ENCODE measurements at regions not wholly inside any gene's neighbourhood (a gene's known extent, or its start where the extent isn't known, plus 50 kb on each side); places are given as distances from the start of the nearest gene placed in this dataset.

- TF ChIP-seq, protein P1, sequence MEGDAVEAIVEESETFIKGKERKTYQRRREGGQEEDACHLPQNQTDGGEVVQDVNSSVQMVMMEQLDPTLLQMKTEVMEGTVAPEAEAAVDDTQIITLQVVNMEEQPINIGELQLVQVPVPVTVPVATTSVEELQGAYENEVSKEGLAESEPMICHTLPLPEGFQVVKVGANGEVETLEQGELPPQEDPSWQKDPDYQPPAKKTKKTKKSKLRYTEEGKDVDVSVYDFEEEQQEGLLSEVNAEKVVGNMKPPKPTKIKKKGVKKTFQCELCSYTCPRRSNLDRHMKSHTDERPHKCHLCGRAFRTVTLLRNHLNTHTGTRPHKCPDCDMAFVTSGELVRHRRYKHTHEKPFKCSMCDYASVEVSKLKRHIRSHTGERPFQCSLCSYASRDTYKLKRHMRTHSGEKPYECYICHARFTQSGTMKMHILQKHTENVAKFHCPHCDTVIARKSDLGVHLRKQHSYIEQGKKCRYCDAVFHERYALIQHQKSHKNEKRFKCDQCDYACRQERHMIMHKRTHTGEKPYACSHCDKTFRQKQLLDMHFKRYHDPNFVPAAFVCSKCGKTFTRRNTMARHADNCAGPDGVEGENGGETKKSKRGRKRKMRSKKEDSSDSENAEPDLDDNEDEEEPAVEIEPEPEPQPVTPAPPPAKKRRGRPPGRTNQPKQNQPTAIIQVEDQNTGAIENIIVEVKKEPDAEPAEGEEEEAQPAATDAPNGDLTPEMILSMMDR (IDR thresholded peaks at IDR 0.05) = no peak
Measured at GRCh38 chr4:119872371-119873016, 194.2 kb downstream of the MAD2L1 start.

GRCh38 chr4:119870856-119871255, 195.8 kb downstream of the MAD2L1 start:
- TF ChIP-seq, protein P1 (IDR thresholded peaks at IDR 0.05) = no peak

GRCh38 chr4:119865789-119866188, 200.9 kb downstream of the MAD2L1 start:
- TF ChIP-seq, protein P1 (IDR thresholded peaks at IDR 0.05) = no peak

- TF ChIP-seq, protein P1 (IDR thresholded peaks at IDR 0.05) = no peak
Measured at GRCh38 chr4:119865389-119865788, 201.3 kb downstream of the MAD2L1 start.

- TF ChIP-seq, protein P1 (IDR thresholded peaks at IDR 0.05) = no peak
Measured at GRCh38 chr4:119861731-119862130, 204.9 kb downstream of the MAD2L1 start.

DNA sequence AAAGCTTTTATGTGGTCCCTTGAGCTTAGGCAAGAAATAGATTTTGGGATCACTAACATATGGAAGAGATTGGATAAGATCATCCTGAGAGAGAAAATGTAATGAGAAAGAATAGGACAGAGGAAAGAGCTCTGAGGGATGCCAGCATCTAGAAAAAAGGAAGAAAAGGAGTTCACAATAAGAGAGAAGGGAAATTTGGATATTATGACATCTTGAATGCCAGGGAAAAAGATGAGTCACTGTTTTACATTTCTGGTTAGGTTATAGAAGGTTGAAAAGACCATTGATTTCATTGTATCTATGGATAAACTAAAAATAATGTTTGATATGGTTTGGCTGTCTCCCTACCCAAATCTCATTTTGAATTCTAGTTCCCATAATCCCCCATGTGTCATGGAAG, 208.5 kb downstream of the MAD2L1 start:
- TF ChIP-seq, protein P1 (IDR thresholded peaks at IDR 0.05) = no peak

GRCh38 chr4:119854364-119854763, 212.3 kb downstream of the MAD2L1 start:
- TF ChIP-seq, protein P1 (IDR thresholded peaks at IDR 0.05) = no peak

- TF ChIP-seq, protein P1 (IDR thresholded peaks at IDR 0.05) = no peak
Measured at GRCh38 chr4:119851649-119852048, 215.0 kb downstream of the MAD2L1 start.

Measured in LNCAP (cell line).